ENCODE measurements at regions not wholly inside any gene's neighbourhood (a gene's known extent, or its start where the extent isn't known, plus 50 kb on each side); places are given as distances from the start of the nearest gene placed in this dataset.

DNA sequence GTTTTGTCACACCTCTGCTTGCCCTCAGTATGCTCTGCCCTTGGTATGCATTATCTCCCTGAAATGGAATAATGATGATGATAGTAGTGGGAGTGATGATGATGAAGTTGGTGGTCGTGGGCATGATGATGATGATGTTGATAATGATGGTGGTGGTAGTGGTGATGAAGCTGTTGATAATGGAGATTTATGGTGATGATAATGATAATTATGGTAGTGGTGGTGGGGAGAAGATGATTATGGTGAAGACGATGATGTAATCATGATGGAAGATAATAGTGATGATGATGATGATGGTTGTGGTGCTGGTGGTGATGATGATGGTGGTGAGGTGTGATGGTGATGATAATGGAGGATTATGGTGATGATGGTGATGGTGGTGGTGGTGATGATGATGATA lies 390.1 kb upstream of the EEF2KMT start:
- no peaks in the 10 kb centered on the region for H3K36me3 ChIP-seq (ENCODE audit: control insufficient read depth in 2 of 2, extremely low read depth in 1 of 2, insufficient read depth in 2 of 2, low read length in 2 of 2)
- no peaks in the 10 kb centered on the region for H3K79me2 ChIP-seq (ENCODE audit: control insufficient read depth, insufficient read depth, low read length)
- H3K4me3 ChIP-seq (ENCODE audit: control insufficient read depth in 2 of 3, extremely low read depth in 1 of 3, insufficient read depth in 2 of 3, low read depth in 1 of 3, low read length in 3 of 3): no peak overlapping the region
- no peaks in the 10 kb centered on the region for H3K4me1 ChIP-seq (ENCODE audit: control insufficient read depth, extremely low read depth, insufficient read depth, low read length)
- FAIRE-seq (no peak), DNase-seq (ENCODE audit: low read depth, low spot score) (no peak)
- dilution Hi-C loops (cut with MboI; ENCODE audit: extremely low pct_ligation_motif_present, low sequenced_read_pairs): no loop called here
- TF ChIP-seq, protein P1, sequence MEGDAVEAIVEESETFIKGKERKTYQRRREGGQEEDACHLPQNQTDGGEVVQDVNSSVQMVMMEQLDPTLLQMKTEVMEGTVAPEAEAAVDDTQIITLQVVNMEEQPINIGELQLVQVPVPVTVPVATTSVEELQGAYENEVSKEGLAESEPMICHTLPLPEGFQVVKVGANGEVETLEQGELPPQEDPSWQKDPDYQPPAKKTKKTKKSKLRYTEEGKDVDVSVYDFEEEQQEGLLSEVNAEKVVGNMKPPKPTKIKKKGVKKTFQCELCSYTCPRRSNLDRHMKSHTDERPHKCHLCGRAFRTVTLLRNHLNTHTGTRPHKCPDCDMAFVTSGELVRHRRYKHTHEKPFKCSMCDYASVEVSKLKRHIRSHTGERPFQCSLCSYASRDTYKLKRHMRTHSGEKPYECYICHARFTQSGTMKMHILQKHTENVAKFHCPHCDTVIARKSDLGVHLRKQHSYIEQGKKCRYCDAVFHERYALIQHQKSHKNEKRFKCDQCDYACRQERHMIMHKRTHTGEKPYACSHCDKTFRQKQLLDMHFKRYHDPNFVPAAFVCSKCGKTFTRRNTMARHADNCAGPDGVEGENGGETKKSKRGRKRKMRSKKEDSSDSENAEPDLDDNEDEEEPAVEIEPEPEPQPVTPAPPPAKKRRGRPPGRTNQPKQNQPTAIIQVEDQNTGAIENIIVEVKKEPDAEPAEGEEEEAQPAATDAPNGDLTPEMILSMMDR (optimal IDR thresholded peaks at IDR 0.05 in 1 of 3, IDR thresholded peaks at IDR 0.05 in 1 of 3, conservative IDR thresholded peaks at IDR 0.05 in 1 of 3; ENCODE audit: extremely low read depth in 1 of 3, insufficient read depth in 2 of 3, low read length in 3 of 3): no peak
- TF ChIP-seq EZH2 (IDR thresholded peaks at IDR 0.05; ENCODE audit: low read length): no peak
- H3K9me3 ChIP-seq (ENCODE audit: control insufficient read depth, low read depth, low read length): peaks cover 7% of the 10 kb centered on the region
- no peak overlapping the region for H3K27ac ChIP-seq (ENCODE audit: control insufficient read depth, insufficient read depth, low read length)
- H2AFZ ChIP-seq (ENCODE audit: control insufficient read depth, low read length): no peak overlapping the region
- no peak overlapping the region for H3K4me2 ChIP-seq (ENCODE audit: control insufficient read depth, extremely low read depth, insufficient read depth, low read depth, low read length)
- no peak overlapping the region for H3K9ac ChIP-seq (ENCODE audit: control insufficient read depth, extremely low read depth, insufficient read depth, low read length)
- no peaks in the 10 kb centered on the region for H3K9me1 ChIP-seq (ENCODE audit: control insufficient read depth, extremely low read depth, insufficient read depth, low read length)
- no peaks in the 10 kb centered on the region for H3K27me3 ChIP-seq (ENCODE audit: control insufficient read depth, extremely low read depth, insufficient read depth, low read length)
- H4K20me1 ChIP-seq (ENCODE audit: control insufficient read depth, extremely low read depth, insufficient read depth, low read length): no peaks in the 10 kb centered on the region

DNA sequence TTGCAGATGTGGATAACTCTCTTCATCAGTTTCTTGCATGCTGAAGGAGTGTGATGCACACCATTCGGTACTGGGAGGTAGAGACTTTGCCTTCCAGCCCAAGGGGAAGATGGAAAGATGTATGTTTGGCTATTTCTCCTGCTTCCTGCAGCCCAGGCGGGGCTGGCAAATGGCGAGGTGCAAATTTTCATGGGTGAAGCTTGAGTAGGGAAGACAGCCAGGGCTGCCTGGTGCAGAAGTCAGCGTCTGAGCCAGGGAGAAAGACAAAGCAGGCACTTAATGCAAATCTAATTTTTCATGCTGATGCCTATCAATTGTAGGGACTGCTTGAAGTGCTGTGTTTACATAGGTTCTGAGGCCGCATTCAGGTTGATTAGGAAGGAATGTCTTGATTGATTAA lies 384.7 kb upstream of the EEF2KMT start:
- Histone ChIP-seq H3K9me1 (ENCODE audit: control insufficient read depth, extremely low read depth, insufficient read depth, low read length) (no peaks in the 10 kb centered on the region), H3K4me3 (ENCODE audit: control insufficient read depth in 2 of 3, extremely low read depth in 1 of 3, insufficient read depth in 2 of 3, low read depth in 1 of 3, low read length in 3 of 3) (no peak overlapping the region), H4K20me1 (ENCODE audit: control insufficient read depth, extremely low read depth, insufficient read depth, low read length) (no peaks in the 10 kb centered on the region), H3K27ac (ENCODE audit: control insufficient read depth, insufficient read depth, low read length) (no peak overlapping the region), H3K4me1 (ENCODE audit: control insufficient read depth, extremely low read depth, insufficient read depth, low read length) (no peaks in the 10 kb centered on the region), H3K9me3 (ENCODE audit: control insufficient read depth, low read depth, low read length) (no peaks in the 10 kb centered on the region), H3K36me3 (ENCODE audit: control insufficient read depth in 2 of 2, extremely low read depth in 1 of 2, insufficient read depth in 2 of 2, low read length in 2 of 2) (no peaks in the 10 kb centered on the region), H3K4me2 (ENCODE audit: control insufficient read depth, extremely low read depth, insufficient read depth, low read depth, low read length) (no peak overlapping the region), H2AFZ (ENCODE audit: control insufficient read depth, low read length) (no peak overlapping the region), H3K9ac (ENCODE audit: control insufficient read depth, extremely low read depth, insufficient read depth, low read length) (no peak overlapping the region), H3K27me3 (ENCODE audit: control insufficient read depth, extremely low read depth, insufficient read depth, low read length) (no peaks in the 10 kb centered on the region), H3K79me2 (ENCODE audit: control insufficient read depth, insufficient read depth, low read length) (no peaks in the 10 kb centered on the region)
- TF ChIP-seq, protein P1 (optimal IDR thresholded peaks at IDR 0.05 in 1 of 3, IDR thresholded peaks at IDR 0.05 in 1 of 3, conservative IDR thresholded peaks at IDR 0.05 in 1 of 3; ENCODE audit: extremely low read depth in 1 of 3, insufficient read depth in 2 of 3, low read length in 3 of 3): no peak
- no peak for TF ChIP-seq EZH2 (IDR thresholded peaks at IDR 0.05; ENCODE audit: low read length)
- no peak for DNase-seq (ENCODE audit: low read depth, low spot score)
- no peak for FAIRE-seq
- dilution Hi-C loops (cut with MboI; ENCODE audit: extremely low pct_ligation_motif_present, low sequenced_read_pairs): no loop called here

Data from keratinocyte (primary cell).